ENCODE measurements at regions not wholly inside any gene's neighbourhood (a gene's known extent, or its start where the extent isn't known, plus 50 kb on each side); places are given as distances from the start of the nearest gene placed in this dataset.
A peak's percentile ranks its signal among the peaks of the same experiment; 100 is the strongest.

DNA sequence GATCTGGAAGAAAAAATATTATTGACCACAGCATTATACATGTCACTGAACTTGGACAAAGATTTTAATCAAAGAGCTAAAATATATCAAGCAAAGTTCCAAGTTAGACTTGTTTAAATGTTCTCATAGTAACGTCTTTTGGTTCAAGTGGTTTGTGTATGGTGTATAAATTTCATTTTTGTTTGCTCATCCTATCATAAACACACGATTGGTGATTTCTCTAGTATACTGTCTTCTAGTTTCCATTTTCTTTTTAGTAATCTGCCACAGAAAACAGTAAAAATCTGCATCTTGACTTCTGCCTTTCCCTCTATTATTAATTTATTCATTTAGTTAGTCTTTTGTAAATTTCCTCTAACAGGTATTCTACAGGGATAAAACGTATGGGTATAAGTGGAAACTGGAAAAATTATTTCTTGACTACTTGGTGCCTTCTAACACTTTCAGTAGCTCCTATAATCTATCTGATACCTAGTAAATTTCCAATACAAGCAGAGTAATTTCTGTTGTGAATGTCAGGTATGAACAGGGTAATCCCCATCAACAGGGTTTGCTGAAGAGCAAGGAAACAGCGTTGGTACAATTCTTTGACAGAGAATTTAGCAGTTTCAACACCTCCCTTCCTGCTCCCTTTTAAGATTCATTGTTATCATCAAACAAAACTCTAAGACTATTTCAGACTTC lies 268.0 kb downstream of the PTPRC start:
- no peak for DNase-seq

DNA sequence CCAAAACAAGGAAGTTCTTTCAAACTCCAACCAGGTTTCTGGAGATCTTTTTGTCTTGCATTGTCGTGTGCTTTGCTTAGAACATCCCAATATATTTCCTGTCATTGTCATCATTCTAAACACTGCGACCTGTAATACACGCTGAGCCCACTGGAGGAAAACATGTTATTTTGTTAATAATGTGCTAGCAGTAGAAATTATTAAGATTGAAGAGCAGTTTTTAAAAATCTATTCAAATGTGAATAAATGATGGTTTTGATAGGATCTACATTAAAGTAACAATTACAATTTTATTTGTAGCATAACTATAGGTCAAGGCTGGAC lies 268.5 kb downstream of the PTPRC start:
- DNase-seq = no peak

DNA sequence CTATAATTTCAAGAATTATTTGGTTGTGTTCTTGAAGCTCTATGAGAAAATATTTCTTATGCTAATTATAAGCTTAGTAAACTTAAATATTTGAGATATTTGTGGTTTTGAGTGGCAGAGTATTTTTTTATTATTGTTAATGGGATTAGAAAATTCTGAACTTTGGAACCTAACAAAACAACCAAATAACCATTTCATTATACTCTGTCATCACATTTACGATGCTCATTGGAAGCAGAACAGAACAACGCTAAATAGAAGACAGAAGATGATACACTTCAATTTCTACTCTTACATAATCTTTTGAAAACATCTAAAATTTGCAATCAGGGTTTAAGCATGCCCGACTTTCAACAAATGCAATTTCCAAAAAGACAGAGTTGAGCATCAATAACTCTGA lies 270.2 kb downstream of the PTPRC start:
- DNase-seq = no peak

DNA sequence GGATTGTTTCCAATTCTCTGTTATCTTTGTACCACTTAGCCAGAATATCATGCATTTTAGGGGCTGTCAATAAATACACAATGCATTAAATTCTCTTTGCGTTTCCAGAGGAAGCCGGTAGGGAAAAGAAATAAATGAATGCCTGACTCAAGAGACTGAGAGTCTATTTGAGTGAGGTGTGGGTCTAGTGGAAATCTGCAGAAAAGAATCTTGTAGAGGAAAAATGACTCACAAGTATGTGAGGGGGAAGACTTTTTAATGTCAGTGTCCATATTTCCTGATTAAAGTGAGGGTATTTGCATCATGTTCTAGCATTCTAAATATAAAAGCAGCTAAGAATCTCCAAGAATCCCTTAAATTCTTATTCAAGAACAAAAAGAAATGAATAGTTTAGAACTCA lies 271.1 kb downstream of the PTPRC start:
- no peak for DNase-seq

- DNase-seq = no peak
These were observed 272.0 kb downstream of the PTPRC start for GRCh38 chr1:198910816-198911215.

DNA sequence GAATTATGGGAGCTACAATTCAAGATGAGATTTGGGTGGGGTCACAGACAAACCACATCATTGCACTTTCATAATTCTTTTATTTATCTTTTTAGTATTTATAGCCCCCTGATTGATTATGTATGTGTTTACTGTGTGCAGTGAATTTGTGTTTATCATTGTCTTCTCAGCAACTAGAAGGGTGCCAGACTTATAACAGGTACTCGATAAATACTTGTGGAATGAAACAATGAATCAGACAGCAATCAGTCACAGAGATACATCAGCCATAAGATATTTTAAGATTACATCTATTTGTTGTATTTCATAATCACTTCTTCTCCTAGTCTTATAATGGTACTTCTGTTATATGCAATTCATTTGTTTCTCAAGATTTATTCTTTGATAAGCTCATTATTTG lies 273.2 kb downstream of the PTPRC start:
- DNase-seq = no peak

DNA sequence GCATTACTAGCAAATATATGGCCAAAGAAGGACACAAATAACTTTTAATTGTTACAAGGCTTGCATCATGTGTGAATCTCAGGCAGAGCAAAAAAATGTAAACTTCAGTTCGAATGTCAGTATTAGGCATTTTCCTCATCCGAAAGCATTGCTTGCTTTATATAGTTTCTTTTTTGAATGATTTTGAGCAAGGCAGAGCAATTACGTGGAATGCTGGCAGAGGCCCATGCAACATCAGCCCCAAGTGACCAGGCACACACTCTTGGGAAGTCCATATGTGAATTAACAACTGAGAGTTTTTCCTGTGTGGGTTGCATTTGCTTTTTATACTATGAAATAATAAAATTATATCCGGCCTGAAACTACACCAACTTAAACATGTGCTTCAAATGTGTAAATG lies 274.8 kb downstream of the PTPRC start:
- DNase-seq = no peak

DNA sequence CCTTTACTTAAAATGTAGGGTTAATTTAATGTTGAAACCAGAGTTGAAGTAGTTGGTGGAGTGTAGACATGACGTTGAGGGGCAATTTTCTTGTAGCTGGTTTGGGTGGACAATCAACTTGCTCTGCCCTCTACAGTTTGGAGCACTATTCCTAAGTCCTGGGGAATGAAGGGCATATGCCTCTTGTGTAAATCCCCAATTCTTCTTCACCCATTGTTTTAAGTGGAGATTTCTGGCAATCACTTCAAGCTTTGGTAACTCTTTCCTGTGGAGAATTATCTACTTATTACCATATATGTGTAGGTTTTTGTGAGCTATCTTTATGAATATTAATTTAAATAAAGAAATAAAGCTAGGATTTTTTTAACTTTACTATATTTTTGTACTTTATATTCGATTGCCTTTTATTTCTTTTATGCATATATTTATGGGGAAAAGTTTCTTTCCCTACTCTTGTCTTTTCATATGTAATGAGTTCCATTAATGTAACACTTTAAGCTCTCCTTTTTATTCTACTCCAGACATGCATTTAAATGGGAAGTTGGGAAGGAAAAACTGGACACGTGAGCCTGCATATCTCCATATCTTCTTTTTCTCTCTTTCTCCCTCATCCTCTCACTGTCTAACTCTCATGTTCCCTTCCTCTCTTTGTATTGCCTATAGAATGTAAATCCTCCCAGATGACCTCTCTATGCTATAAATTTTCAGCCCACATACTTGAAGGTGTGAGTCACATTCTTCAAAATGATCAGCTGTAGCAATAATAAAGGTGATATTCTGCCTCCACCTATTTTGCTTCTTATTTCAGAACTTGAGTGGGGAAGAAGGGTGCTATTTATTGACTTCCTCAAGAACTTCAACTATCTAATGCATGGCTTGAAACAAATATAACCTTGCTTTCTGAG lies 276.7 kb downstream of the PTPRC start:
- no peak for DNase-seq

GRCh38 chr1:198917226-198917625 lies 278.4 kb downstream of the PTPRC start:
- DNase-seq = no peak

GRCh38 chr1:198918920-198919319 lies 280.1 kb downstream of the PTPRC start:
- DNase-seq = no peak

GRCh38 chr1:198919667-198920398 lies 281.0 kb downstream of the PTPRC start:
- no peak for DNase-seq

DNA sequence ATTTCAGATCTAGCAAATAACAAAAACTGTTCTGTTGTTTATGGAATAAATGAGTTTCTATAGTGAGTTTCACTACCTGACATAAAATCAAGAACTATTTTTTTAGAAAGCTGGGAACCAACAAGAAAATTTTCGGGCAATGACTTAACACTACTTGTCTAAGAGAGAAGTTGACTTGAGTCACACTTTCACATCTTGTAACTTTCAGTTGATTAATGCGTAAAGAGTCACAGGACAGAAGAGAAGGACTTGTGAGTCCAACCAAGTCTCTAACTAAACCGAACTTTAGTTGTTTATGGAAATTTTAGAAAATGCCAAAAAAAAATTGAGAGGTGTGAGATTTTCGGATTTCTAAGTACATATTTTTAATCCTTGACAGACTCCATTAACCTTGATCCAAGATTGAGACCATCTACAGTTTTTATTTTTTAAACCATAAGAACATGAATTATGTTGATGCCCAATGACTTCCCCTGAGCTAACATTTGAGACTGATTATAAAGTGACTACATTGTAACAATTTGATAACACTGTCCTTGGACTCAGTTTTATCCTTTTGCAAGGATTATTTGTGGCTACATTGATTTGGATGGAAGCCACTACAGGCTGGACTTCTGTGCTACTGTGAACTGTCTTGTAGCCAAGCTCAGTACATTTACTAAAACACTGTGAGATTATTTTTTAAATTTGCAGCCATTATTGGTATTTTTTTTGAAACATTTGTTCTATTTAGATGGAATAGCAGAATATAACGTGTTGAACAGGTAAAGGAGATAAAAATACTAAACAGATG lies 284.0 kb downstream of the PTPRC start:
- DNase-seq = no peak

DNA sequence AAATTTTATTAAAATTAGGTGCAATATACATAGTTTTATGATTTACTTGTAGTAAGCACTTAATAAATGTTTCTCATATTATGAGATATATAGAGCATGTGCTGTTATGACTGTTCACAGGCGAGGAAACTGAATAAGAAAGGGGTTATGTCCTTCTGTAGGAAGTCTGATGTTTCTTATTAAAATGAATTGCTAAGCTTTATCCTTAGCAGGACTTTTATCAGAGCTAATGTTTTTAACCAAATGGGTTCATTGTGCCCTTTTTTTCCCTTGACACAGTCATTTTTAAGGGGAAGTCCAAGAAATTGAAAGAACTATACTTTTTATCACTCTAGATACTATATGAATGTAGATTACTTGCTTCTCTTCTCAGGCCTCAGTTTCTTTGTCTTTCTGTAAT lies 285.2 kb downstream of the PTPRC start:
- no peak for DNase-seq

GRCh38 chr1:198925567-198925966 lies 286.7 kb downstream of the PTPRC start:
- no peak for DNase-seq

GRCh38 chr1:198927129-198927528 lies 288.3 kb downstream of the PTPRC start:
- no peak for DNase-seq

DNA sequence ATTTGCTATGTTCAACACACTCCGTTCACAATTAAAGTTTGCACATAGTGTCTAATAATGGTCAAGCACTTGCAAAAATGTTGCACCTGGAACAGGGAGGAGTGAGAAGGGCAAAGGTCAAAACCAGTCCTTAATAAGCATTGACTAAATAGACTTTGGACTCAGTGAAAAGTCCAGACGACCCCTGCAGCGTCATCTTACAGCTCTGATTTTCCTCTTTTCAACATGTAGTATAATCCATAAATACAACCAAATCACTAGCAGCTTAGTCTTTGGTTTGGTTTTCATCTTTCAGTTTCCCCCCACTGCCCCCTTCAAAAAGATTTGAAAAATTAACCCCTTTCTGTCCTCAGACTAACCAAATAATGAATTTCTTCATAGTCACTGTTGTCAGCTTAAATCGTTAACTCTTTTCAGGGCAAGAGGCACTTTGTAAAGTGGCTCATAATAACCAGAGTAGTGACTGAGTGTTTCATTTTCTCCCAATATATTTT lies 290.3 kb downstream of the PTPRC start:
- no peak for DNase-seq

GRCh38 chr1:198929961-198930599 lies 291.2 kb downstream of the PTPRC start:
- DNase-seq = no peak

DNA sequence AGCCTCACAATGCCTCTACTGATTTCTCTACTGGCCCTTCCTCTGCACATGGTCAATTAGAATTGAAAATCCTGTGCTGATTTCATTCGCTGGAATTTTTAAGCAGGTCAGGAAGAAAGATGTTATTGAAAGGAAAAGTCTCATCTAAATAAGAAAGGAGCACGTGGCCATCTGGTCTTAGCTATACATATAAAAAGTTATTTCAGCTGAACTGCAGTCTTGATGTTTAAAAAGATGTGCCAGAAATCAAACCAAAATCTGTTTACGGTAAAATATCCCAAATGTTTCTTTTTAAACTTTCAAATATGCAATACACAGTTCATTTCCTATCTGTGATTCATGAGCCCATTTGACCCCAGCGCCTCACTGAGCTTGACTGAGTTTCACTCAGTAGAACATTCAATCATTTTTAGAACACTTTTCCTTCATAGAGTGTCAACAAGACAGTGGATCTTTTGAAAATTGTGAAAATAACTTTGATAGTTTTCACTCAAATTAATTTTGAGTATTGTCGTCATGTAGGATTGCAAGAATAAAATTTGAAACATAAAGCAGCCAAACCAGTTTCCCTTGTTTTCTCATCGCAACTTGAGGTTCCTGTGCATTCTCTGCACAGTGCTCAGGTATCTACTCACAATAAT lies 293.6 kb downstream of the PTPRC start:
- no peak for DNase-seq

- DNase-seq = no peak
These were observed 294.8 kb downstream of the PTPRC start for GRCh38 chr1:198933515-198934222.

DNA sequence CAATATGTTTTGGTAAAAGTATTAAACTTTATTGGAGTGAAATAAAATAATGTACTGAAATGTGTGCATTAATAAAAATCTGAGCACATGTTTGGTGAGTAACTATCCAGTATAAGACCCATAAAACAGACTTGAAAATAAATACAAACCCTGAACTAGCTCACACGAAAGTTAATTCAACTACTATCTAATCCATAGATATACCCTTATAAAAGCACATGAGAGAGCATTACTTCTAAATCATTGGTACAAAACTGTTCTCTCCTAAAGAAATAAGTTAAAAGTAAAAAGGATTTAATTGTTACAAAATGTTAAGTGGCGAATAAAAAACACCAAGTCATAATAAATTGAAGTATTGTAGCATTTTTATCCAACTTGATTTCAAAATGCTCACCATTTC lies 295.6 kb downstream of the PTPRC start:
- no peak for DNase-seq

DNA sequence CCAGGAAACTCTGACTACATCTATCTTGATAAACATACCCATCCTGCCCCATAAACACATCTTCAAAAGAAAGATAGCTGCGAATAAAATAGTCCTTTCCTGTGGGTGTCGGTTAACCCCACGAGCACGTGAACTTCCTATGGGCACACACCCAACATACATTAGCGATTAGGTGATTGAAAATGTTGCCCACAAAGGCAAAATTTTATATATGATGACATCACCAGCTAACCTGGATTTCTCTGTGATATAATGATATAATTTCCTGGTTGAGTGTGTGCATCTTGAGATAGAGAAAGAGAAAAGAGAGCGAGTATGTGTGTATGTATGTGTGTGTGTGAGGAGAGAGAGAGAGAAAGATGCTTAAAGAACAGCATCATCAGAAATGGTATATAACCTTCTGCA lies 296.1 kb downstream of the PTPRC start:
- DNase-seq = peak; percentile 36 to 38
